OCI-LY7 (cell line): ENCODE measurements at regions not wholly inside any gene's neighbourhood (a gene's known extent, or its start where the extent isn't known, plus 50 kb on each side); places are given as distances from the start of the nearest gene placed in this dataset.

Experiments
- BruUV-seq: library from RNA; stranded (reverse); fragments of 400-500 nt; replicated peaks from 2 replicates; lab custom pipeline; 2021; lab: Mats Ljungman, UMichigan
- CTCF ChIA-PET: fragments of 300-600 bp; sonication (Branson Sonifier 250); formaldehyde crosslinking; loops from one replicate; lab custom pipeline; 2022; ENCODE audit warnings: antibody characterized with exemption; ENCODE audit not compliant: unreplicated experiment; lab: Charles Lee
- POLR2A ChIA-PET: fragments of 300-600 bp; sonication (Branson Sonifier 250); formaldehyde crosslinking; loops from one replicate; lab custom pipeline; 2022; ENCODE audit warnings: antibody characterized with exemption; lab: Charles Lee
- DNase-seq: peaks from one replicate; pipeline ENCODE4 v3.0.0-alpha.2; 2015; ENCODE audit warnings: low spot score
- H2AFZ ChIP-seq: fragments of 200-600 bp; sonication (generic), shearing (Covaris generic); 2 replicates; pipeline ENCODE4 v1.6.1; 2014; ENCODE audit warnings: mild to moderate bottlenecking, antibody characterized with exemption, low read length, moderate library complexity
- H3K27ac ChIP-seq: fragments of 200-600 bp; sonication (generic); 2 replicates; pipeline ENCODE4 v1.5.1; 2014; ENCODE audit warnings: mixed run types, low read depth, mild to moderate bottlenecking, moderate library complexity, low read length, inconsistent platforms; ENCODE audit not compliant: poor library complexity, severe bottlenecking
- H3K36me3 ChIP-seq: fragments of 200-600 bp; sonication (generic); 2 replicates; pipeline ENCODE4 v1.6.1; 2014; ENCODE audit warnings: mild to moderate bottlenecking, antibody characterized with exemption, low read length, moderate library complexity, mixed read lengths; ENCODE audit not compliant: insufficient read depth
- H3K4me1 ChIP-seq: fragments of 200-600 bp; sonication (generic); 2 replicates; pipeline ENCODE4 v1.5.1; 2014; ENCODE audit warnings: mild to moderate bottlenecking, low read length; ENCODE audit not compliant: insufficient read depth, poor library complexity, severe bottlenecking
- H3K4me2 ChIP-seq: fragments of 200-600 bp; sonication (generic); 2 replicates; pipeline ENCODE4 v1.6.1; 2014; ENCODE audit warnings: mild to moderate bottlenecking, low read length
- H3K4me3 ChIP-seq: fragments of 200-600 bp; sonication (generic); 2 replicates; pipeline ENCODE4 v1.5.1; 2014; ENCODE audit warnings: mild to moderate bottlenecking, low read depth, low read length; ENCODE audit not compliant: poor library complexity, severe bottlenecking
- H3K79me2 ChIP-seq: fragments of 200-600 bp; sonication (generic); 2 replicates; pipeline ENCODE4 v1.6.1; 2016; ENCODE audit warnings: low read depth, mild to moderate bottlenecking, low read length, moderate library complexity, mixed read lengths; ENCODE audit not compliant: insufficient read depth
- H3K9me2 ChIP-seq: fragments of 200-600 bp; sonication (generic); 2 replicates; pipeline ENCODE4 v1.6.1; 2016; ENCODE audit warnings: mild to moderate bottlenecking, low read length, mixed read lengths; ENCODE audit not compliant: insufficient read depth
- H3K9me3 ChIP-seq: fragments of 200-600 bp; sonication (generic); 2 replicates; pipeline ENCODE4 v1.6.1; 2014; ENCODE audit warnings: mild to moderate bottlenecking, mixed run types, low read length, mixed read lengths
- H4K20me1 ChIP-seq: fragments of 200-600 bp; sonication (generic); 2 replicates; pipeline ENCODE4 v1.6.1; 2014; ENCODE audit warnings: mild to moderate bottlenecking, antibody characterized with exemption, low read length, moderate library complexity, mixed read lengths; ENCODE audit not compliant: insufficient read depth
- EZH2phosphoT487 ChIP-seq: fragments of 200-600 bp; sonication (generic); IDR thresholded peaks from 2 replicates; pipeline ENCODE4 v1.6.1; 2018; ENCODE audit warnings: low read depth, borderline replicate concordance, mild to moderate bottlenecking, mixed run types, antibody characterized with exemption, low read length, moderate library complexity, mixed read lengths
- intact Hi-C: fragments of 100-400 bp; cut with micrococcal nuclease; formaldehyde crosslinking; loops from one replicate; pipeline ENCODE4 v1.10.0; 2022; ENCODE audit not compliant: unreplicated experiment
- TF ChIP-seq, protein P1 (sequence below): fragments of 200-600 bp; sonication (generic); conservative IDR thresholded peaks from 2 replicates; pipeline ENCODE4 v1.5.1; 2014; ENCODE audit warnings: mild to moderate bottlenecking, antibody characterized with exemption, low read length, moderate library complexity, mixed read lengths

DNA sequence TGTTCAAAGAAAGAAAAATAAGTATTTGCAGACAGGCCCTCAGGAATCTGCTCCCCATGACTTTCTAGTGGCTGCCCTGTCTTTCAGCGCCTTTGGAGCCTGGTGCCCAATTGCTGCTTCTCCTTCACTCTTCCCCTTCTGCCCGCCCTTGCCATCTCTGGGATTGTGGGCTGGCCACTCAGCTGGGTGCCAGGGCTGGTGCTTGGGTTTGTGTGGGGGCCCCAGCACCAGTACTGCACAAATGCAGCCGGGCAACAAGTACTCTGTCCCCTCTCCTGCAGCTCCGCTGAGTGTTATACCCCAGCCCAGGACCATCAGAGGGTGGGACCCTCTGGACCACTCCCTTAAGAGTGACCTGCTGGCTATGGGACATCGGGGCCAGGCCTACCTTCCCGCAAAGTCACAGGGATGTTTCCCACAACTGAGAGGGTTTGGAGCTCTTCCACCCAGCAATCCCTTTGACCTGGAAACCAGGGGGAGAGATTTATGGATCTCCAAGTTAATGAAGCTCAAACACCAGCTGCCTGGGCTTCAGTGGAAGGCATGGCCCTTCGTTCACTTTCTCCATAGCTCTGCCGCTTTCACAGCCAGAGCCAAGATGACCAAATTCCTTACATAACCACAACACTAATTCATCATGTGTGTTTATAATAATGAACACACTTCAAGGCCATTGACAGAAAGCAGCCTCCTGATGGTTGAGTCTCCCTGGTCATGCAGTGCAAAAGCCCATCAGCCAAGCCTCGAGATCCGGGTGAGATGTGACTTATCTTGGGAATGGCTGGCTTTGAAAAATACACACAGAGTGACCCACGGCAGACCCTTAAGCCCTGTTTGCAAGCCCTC, 313.9 kb upstream of the ZNF32 start:
- H3K9me3 ChIP-seq: no peaks in the 10 kb centered on the region
- no peaks in the 10 kb centered on the region for H3K79me2 ChIP-seq
- H3K4me3 ChIP-seq: no peak overlapping the region
- peaks cover 28% of the 10 kb centered on the region for H3K4me1 ChIP-seq
- no peak for DNase-seq
- intact Hi-C loops: no loop called here
- POLR2A ChIA-PET: interaction anchor here (1.1 to 1.7 kb wide), 2 partner anchors 25 to 52 kb away, joined by 3 to 6 read pairs; no protein-coding TSS in a partner anchor
- no peaks in the 10 kb centered on the region for H3K36me3 ChIP-seq
- no peaks in the 10 kb centered on the region for H3K9me2 ChIP-seq
- no TSS peak for BruUV-seq
- H4K20me1 ChIP-seq: no peaks in the 10 kb centered on the region
- H3K27ac ChIP-seq: no peak overlapping the region
- CTCF ChIA-PET: no interaction called here
- TF ChIP-seq EZH2phosphoT487: no peak
- TF ChIP-seq, protein P1, sequence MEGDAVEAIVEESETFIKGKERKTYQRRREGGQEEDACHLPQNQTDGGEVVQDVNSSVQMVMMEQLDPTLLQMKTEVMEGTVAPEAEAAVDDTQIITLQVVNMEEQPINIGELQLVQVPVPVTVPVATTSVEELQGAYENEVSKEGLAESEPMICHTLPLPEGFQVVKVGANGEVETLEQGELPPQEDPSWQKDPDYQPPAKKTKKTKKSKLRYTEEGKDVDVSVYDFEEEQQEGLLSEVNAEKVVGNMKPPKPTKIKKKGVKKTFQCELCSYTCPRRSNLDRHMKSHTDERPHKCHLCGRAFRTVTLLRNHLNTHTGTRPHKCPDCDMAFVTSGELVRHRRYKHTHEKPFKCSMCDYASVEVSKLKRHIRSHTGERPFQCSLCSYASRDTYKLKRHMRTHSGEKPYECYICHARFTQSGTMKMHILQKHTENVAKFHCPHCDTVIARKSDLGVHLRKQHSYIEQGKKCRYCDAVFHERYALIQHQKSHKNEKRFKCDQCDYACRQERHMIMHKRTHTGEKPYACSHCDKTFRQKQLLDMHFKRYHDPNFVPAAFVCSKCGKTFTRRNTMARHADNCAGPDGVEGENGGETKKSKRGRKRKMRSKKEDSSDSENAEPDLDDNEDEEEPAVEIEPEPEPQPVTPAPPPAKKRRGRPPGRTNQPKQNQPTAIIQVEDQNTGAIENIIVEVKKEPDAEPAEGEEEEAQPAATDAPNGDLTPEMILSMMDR: no peak
- no peak overlapping the region for H3K4me2 ChIP-seq
- no peak overlapping the region for H2AFZ ChIP-seq

DNA sequence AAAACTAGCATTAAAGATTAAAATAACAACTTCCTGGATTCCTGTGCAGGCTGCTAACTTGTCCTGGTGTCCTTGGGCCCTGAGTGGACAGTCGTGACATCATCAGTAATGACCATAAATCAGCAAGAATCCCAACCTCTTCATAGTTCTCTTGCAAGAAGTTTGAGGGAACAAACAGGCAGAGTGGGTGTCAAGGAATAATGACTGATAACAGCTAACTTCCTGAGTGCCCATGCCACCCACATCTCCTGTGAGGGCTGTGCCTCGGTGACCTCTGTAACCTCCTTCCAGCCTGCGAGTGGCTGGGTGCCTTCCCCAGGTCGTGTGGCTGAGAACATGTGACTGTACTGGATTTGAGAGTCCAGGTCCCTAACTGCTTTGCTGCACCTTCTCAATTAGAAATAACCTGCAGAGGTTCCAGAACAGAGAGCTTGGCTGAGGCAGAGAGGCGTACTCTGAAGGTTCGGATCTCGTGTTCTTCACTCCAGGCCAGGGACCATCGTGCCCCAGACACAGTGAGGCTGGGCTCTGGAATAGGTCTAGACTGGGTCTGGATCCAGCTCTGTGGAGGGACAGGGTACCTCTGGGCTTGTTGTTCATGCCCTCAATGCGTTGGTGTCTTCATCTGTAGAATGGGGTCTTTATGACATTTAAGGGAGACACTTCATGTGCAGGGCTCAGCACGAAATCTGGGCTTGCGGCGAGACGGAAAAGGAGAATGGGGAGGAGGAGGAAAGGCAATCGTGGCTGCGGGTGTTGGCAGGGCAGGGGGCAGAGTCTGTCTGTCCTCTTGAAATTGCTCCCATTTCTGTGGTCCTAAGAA, 313.1 kb upstream of the ZNF32 start:
- TF ChIP-seq, protein P1: no peak
- no peak for TF ChIP-seq EZH2phosphoT487
- no peaks in the 10 kb centered on the region for H3K9me2 ChIP-seq
- BruUV-seq: no TSS peak

More for the DNA sequence above, 313.1 kb upstream of the ZNF32 start:
- CTCF ChIA-PET: no interaction called here
- POLR2A ChIA-PET: no interaction called here
- no peak overlapping the region for H2AFZ ChIP-seq
- H3K27ac ChIP-seq: no peak overlapping the region
- H3K4me2 ChIP-seq: no peak overlapping the region
- H4K20me1 ChIP-seq: no peaks in the 10 kb centered on the region
- H3K9me3 ChIP-seq: no peaks in the 10 kb centered on the region
- no peaks in the 10 kb centered on the region for H3K36me3 ChIP-seq
- intact Hi-C loops: no loop called here
- no peak for DNase-seq
- peaks cover 28% of the 10 kb centered on the region for H3K4me1 ChIP-seq
- H3K4me3 ChIP-seq: no peak overlapping the region
- no peaks in the 10 kb centered on the region for H3K79me2 ChIP-seq
